HL-60/S4 treated with phorbol 12-myristate 13-acetate at 8.2 ng/mL for 4 days and 3 days (cell line): ENCODE measurements at regions not wholly inside any gene's neighbourhood (a gene's known extent, or its start where the extent isn't known, plus 50 kb on each side); places are given as distances from the start of the nearest gene placed in this dataset.

Experiments
- in situ Hi-C: fragments of 300-500 bp; cut with MboI; formaldehyde crosslinking; loops from 2 replicates; pipeline ENCODE4 v1.15.0; 2022; ENCODE audit warnings: low sequenced_read_pairs

DNA sequence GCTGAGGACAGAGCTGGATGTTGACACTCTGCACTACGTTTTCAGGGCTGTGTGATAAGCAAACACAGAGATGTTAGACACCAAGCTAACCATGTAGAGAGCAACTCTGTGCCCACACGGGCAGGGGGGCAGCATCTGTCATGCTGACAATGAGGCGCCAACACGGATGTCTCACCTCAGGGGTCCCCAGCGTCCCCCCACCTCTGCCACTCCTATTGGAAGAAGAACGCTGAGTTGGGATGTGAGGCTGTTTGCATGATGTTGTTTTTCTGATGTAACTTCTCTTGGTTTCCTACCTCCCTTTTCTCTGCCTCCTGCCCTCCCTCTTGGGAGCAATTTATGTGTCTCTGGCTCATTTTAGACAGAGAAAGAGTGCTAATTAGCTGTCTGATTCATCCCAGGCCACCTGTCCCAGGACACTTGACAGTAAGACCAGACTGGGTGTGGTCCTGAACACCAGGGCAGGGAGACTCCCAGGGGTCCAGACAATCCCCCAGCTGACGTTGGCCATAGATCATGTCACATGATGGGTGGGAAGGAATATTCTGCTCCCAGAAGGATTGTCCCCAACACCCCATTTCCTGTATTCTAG, 89.2 kb upstream of the NCAM1 start:
- in situ Hi-C loops = no loop called here

GRCh38 chr11:112874980-112875379, 86.2 kb upstream of the NCAM1 start:
- in situ Hi-C loops = no loop called here

DNA sequence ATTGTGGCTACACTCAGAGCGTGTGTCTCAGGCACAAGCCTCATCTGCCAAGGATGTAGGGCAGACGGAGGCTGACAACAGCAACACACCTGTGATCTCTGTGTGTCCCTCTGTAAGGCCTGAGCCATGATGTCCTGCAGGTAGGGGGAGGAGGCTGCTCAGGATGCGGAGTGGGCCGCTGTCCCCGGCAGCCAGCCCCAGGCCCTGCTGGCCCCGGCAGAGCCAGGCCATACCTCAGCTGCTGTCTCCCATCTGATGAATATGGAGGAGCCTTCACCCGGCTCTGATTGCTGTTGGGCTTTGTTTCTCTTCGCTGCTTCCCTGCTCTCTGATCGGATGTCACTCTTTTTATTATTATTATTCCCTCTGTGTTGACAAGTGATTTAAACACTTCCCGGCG, 83.6 kb upstream of the NCAM1 start:
- in situ Hi-C loops = no loop called here

- in situ Hi-C loops = no loop called here
Observed at GRCh38 chr11:112878033-112878601, 83.1 kb upstream of the NCAM1 start.

DNA sequence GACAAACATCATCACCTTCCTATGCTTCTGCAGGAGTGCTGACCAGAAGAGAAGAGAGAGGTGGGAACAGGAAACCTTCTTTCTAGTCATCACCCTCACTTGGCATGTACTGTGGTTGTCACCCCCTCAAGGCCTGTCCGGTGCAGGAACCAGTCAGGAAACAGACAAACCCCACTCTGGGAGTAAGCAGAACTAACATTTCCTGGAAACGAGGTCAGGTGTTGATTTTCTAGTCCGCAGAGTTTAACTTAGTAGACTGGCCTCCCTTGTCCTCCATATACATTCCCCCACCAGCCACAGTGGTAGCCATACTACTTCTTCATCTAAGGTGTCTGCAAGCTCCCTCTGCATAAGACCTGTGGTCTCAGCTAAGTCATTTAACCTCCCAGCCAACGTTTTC, 80.7 kb upstream of the NCAM1 start:
- in situ Hi-C loops = no loop called here

DNA sequence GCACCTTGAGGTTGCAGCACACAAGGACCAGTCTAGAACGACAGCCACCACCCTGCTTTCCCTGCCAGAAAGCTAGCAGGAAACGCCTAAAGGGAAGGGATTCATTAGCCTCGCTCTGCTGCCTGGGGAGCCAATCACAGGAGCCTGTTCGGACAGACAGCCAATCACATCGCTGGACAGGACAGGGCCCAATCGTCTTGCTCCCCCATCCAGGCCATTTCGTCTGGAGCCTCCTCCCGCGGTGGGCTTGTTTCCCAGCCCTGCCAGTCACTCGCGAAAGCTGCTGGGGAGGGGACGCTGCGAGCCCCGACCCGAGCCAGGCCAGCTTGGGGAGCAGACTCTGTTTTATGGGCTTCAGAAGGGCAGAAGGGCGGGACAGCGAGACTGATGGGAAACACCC, 79.8 kb upstream of the NCAM1 start:
- in situ Hi-C loops = no loop called here

DNA sequence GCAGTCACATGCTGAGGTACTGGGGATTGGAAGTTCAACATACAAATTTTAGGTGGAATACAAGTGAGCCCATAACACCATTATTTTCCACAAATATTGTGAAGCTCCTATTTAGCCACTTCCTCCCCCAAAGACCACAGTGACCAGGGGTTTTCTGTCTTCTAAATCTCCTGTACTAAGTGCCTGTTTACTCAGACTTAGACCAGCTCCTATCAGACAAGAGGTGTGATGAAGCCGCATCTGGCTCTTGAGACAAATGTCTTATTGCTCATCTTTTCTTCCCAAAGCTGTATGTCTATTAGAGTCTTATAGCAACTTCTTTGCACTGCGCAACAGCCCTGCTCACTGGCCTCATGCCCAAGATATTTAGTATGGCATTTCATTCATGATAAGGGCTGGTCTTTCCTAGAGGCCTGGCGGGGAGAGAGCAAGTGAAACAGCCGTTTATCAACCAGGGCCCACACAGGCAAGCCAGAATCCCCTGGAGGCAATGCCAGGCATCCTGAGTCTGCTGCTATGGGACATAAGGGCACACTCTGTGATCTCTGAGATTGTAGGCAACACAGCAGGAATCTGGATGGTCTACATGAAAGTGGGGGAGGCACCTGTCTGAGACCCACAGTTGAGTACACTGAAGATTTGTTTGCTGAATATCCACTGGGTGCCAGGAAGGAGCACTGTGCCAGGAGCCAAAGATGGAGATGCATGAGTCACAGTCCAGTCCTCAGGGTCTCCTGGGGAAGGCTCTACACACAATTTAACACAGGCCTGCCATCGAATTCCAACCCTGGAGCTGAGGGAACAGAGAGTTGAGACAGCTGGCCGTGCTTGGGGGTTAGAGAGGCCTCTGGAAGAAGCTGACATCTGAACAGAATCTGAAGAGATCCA, 78.5 kb upstream of the NCAM1 start:
- in situ Hi-C loops = no loop called here

DNA sequence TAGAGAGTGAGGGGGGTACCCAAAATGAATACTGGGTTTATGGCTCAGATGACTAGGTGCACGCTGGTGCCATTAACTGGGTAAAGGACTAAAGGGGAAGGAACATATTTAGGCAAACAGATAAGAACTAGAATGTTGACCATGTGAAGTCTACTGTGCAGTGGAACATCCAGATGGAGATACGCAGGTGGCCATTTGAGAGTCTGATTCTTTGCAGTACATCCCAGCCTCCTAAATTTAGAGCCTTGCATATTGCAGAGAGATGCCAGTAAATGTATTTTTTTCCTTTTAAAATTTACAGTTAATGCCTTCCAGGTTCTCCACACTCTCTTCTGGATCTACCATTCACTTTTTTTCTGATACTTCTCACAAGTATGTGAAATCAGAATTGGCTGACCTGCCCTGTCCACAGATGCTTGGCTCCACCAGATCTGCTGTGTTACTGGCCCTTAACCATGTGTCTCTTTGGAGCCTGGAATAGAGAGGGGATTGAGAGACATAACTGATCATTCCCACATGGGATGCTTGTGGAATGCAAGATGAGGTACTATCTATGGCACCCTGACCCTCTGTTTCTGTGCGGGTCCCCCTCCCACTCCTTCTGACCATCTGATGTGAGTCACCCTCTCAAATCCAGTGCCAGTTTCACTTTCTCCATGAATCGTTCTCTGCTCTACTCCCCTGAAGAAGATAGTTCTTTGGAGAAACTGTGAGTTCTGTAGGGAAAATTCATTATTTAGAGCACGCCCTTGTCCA, 77.0 kb upstream of the NCAM1 start:
- in situ Hi-C loops = no loop called here

DNA sequence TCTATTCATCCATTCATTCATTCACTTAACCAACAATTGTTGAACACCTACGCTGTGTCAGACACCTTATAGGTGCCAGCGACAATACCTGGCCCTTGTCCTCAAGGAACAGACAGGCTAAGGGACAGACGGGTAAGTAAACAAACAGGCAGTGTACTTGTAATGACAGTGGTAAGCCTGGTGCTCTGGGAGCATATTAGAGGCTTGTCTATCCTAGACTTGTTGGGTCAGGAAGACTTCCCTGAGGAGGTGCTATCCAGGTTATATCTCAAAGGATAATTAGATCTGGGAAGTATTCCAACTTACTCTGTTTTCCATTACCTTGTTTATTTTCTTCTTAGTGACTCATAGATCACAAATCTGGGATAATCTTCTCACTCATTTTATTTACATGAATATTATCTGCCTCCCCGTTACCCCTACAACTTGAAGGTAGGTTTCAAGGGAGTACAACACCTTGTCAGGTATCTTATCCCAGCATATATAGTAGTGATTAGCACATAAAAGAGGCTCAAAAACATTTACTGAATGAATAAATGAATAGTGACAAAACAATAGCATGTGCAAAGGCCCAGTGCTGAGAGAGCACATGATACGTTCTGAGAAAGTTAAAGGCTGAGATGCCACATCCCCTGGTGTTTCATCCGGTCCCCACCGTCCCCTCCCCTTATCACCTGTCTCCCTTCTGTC, 75.3 kb upstream of the NCAM1 start:
- in situ Hi-C loops = no loop called here

GRCh38 chr11:112886434-112887370, 74.5 kb upstream of the NCAM1 start:
- in situ Hi-C loops = no loop called here

DNA sequence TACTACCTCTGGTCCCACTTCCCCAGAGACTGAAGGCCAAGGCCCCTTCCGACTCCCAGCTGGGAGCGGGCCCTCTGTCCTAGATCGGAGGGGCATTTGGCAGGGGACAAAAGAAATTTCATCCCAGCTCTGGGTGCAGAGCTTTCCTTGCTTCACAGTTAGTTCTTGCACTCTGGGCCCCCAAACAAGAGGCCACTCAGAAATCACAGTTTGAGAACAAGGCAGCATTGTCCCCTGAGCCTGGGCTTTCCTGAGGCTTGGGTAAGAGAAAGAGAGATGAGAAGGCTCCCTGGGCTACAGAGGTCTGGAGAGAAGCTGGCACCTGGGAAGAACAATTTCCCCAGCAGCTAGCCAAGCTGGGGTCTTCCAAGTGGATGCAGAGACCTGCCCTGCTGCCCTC, 71.8 kb upstream of the NCAM1 start:
- in situ Hi-C loops = no loop called here

DNA sequence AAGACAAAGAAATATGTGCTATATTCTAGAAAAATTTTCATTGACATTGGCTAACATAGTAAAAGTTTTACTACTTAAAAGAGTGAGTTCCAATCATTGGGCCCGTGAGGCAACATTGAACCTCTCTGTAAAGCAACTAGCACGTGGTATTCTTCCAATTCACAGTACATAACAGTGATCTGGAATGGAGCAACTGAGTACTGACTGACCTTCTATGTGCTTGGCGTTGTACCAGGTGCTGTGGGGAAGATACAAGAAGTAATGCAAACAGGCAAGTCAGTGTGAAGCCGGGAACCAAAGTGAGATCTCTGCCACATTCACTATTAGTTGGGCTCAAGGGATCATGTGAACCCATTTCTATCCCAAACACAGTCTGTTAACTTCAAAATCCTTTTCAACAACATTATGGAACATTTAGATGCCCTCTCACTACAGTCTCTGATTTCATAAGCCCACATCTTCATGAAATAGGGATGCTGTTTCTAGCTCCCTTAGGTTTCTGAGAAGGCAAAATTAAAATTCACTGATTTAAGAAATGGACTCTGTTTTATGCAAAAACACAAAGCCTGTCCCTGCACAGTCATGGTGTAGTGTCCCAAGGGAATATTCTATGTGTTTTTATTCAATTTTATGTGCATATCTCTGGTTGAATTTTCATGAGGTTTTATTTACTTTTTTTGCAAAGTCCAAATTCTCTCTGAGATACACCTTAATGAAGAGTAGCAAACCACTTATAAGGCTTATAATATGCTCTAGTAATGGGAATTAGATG, 61.8 kb upstream of the NCAM1 start:
- in situ Hi-C loops = no loop called here

- in situ Hi-C loops = no loop called here
Observed at GRCh38 chr11:112901924-112902323, 59.3 kb upstream of the NCAM1 start.

DNA sequence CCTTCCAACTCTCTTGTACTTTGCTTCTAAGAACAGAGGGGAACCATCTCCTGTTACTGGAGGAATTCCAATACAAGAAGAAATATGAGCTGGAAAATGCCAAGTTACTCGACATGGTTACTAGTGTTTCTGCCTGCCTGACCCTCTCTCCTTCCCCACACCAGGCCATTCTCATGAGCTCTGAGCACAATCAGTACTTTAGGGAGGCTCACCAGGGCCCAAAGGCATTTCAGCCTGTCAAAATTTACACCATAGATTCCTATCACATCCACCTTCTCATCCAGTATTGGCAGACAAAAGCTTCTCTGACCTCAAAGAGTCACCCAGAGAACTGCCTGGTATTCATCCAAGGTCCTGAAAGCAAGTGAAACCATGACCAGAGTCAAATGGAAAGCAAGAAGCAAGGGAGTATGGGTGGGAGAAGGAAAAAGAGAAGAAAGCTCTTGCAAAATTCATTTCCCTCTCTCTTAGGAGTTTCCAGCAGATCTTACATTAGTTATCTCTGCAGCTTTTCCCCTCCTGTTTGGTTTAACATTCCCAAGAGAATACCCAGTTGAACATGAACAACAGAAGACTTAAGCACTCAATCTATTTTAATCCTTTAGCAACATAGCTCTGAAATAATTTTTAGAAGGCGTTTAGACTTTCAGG, 58.7 kb upstream of the NCAM1 start:
- in situ Hi-C loops = no loop called here

GRCh38 chr11:112903340-112903739, 57.9 kb upstream of the NCAM1 start:
- in situ Hi-C loops = no loop called here

DNA sequence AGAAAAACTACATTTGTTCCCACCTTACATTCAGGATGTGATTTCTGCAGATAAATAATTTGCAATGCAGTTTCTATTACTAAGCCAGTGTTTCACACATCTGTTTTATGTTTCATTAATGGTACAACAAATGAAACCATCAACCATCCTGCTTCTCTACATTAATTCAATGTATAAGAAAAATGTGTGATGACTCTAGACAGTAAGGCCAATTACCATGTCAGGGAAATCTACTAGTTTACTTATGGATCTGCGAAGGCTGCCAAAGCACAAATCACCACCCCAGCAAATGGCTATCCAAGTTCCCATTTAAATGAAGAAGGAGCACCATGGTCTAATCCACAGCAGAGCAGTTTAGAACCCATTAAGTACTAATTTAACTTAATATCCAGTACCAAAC, 50.1 kb upstream of the NCAM1 start:
- in situ Hi-C loops = no loop called here
